HUES48 (cell line): ENCODE measurements at regions not wholly inside any gene's neighbourhood (a gene's known extent, or its start where the extent isn't known, plus 50 kb on each side); places are given as distances from the start of the nearest gene placed in this dataset.

Source experiments
- H3K27ac ChIP-seq: one replicate; pipeline ENCODE4 v1.7.0; 2013; ENCODE audit warnings: low read depth, low read length, inconsistent platforms
- H3K27me3 ChIP-seq: 2 replicates; pipeline ENCODE4 v1.6.1; 2013; ENCODE audit warnings: mild to moderate bottlenecking, low read length; ENCODE audit not compliant: control insufficient read depth, insufficient read depth
- H3K36me3 ChIP-seq: 2 replicates; pipeline ENCODE4 v1.6.1; 2013; ENCODE audit warnings: low read length; ENCODE audit not compliant: control insufficient read depth, insufficient read depth
- H3K4me1 ChIP-seq: 2 replicates; pipeline ENCODE4 v1.6.1; 2013; ENCODE audit warnings: mild to moderate bottlenecking, low read length; ENCODE audit not compliant: control insufficient read depth, insufficient read depth
- H3K4me3 ChIP-seq: 2 replicates; pipeline ENCODE4 v1.5.1; 2013; ENCODE audit warnings: mild to moderate bottlenecking, low read depth, low read length
- H3K9ac ChIP-seq: 2 replicates; pipeline ENCODE4 v1.6.1; 2013; ENCODE audit warnings: mild to moderate bottlenecking, low read depth, low read length, moderate library complexity
- H3K9me3 ChIP-seq: 2 replicates; pipeline ENCODE4 v1.6.1; 2013; ENCODE audit warnings: low read length; ENCODE audit not compliant: control insufficient read depth, insufficient read depth

- H3K27me3 ChIP-seq, result no peaks in the 10 kb centered on the region
- no peaks in the 10 kb centered on the region for H3K36me3 ChIP-seq
- no peak overlapping the region for H3K27ac ChIP-seq
- no peaks in the 10 kb centered on the region for H3K4me1 ChIP-seq
- no peaks in the 10 kb centered on the region for H3K9me3 ChIP-seq
- H3K4me3 ChIP-seq, result no peak overlapping the region
- H3K9ac ChIP-seq, result no peak overlapping the region
Measured at GRCh38 chr1:82894635-82895034, 1093.9 kb downstream of the ADGRL2 start.

GRCh38 chr1:82893712-82894470 is 1093.2 kb downstream of the ADGRL2 start:
- Histone ChIP-seq H3K4me1 (no peaks in the 10 kb centered on the region), H3K36me3 (no peaks in the 10 kb centered on the region), H3K9ac (no peak overlapping the region), H3K27ac (no peak overlapping the region), H3K9me3 (no peaks in the 10 kb centered on the region), H3K4me3 (no peak overlapping the region), H3K27me3 (no peaks in the 10 kb centered on the region)

DNA sequence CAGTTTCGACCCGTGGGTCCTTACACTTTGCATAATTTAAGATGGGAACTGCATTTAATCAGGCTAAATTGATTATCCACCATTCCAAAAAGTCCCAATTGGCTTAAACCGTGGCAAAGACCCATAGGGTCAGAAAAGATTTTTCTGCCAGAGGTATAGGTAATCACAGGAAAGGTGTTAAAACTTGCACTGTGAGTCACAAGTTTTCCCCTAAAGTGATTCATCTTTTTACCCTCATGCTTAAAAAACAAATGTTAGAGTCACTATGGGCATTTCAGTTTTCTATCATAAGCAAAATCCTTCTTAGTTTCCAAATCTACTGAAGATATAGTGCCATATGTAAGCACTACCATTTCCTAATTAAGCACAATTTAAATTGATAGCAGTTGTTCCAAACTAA is 1079.8 kb downstream of the ADGRL2 start:
- Histone ChIP-seq H3K9ac (no peak overlapping the region), H3K4me1 (no peaks in the 10 kb centered on the region), H3K27me3 (no peaks in the 10 kb centered on the region), H3K27ac (no peak overlapping the region), H3K4me3 (no peak overlapping the region), H3K36me3 (no peaks in the 10 kb centered on the region), H3K9me3 (no peaks in the 10 kb centered on the region)

DNA sequence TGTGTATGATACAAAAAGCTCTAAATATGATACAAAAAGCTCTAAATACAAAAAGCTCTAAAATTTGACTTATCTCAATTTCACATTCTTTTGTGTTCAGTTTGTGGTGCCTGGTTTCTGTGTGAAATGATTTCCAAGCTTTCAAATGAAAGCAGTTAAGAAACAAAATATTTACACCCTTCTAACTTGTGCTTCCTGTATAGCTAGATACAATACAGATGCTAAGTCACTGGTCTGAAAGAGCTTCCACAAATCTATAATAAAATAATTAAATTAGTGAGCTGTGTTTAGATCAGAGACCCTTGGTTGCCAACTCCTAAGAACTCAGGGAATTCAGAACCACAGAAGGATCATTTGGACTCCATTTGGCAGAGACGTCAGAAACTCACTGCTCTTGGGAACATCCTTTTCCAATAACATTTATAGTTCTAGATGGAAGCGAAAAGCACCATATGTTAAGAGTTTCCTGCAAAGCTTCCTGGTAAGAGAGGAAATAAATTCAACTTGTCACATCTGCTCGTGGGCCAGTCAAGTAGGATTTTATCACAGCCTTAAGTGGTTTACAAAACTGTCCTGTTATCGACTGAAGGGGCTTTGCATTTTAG is 1079.1 kb downstream of the ADGRL2 start:
- Histone ChIP-seq H3K36me3 (no peaks in the 10 kb centered on the region), H3K27me3 (no peaks in the 10 kb centered on the region), H3K9ac (no peak overlapping the region), H3K27ac (no peak overlapping the region), H3K9me3 (no peaks in the 10 kb centered on the region), H3K4me3 (no peak overlapping the region), H3K4me1 (no peaks in the 10 kb centered on the region)

DNA sequence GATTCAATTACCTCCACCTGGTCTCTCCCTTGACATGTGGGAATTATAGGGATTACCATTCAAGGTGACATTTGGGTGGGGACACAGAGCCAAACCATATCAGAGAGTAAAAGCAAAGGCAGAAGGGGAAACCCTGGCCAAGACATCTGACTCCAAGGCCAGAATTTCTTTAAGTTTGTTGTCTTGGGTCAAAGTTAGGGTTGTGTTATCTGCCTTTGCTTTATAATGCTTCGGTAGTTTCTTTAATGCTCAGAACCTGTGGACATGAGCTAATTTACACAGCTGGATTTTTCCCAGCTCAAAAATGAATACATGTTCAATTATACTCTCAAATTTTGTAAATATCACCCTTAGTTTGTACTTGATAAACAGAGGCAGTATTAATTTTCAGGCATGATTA is 1074.4 kb downstream of the ADGRL2 start:
- Histone ChIP-seq H3K27me3 (no peaks in the 10 kb centered on the region), H3K9me3 (no peaks in the 10 kb centered on the region), H3K4me3 (no peak overlapping the region), H3K36me3 (no peaks in the 10 kb centered on the region), H3K27ac (no peak overlapping the region), H3K9ac (no peak overlapping the region), H3K4me1 (no peaks in the 10 kb centered on the region)

- H3K36me3 ChIP-seq, result no peaks in the 10 kb centered on the region
Measured at GRCh38 chr1:82874041-82874440, 1073.3 kb downstream of the ADGRL2 start.

DNA sequence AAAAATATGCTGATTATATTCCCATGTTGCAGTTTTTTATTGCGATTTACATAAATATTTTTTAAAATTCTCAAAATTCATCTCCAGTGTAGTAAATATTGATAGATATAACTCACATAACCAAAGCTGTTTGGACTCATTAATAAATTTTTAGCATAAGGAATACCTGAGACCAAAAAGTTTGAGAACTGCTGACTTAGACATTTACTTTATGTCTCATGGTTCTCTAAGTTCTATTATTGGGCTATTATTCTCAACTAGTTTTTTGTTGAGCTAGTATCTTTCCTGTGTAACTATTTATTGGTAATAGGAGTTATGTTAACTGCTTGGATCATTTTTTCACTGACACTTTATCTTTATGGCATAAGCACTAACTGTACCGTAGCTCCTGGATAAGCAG is 1069.6 kb downstream of the ADGRL2 start:
- Histone ChIP-seq H3K4me1 (no peaks in the 10 kb centered on the region), H3K9me3 (no peaks in the 10 kb centered on the region), H3K27ac (no peak overlapping the region), H3K4me3 (no peak overlapping the region), H3K27me3 (no peaks in the 10 kb centered on the region), H3K9ac (no peak overlapping the region), H3K36me3 (no peaks in the 10 kb centered on the region)

More at GRCh38 chr1:82874041-82874440, 1073.3 kb downstream of the ADGRL2 start:
- no peak overlapping the region for H3K9ac ChIP-seq
- no peak overlapping the region for H3K27ac ChIP-seq
- H3K4me1 ChIP-seq, result no peaks in the 10 kb centered on the region
- H3K27me3 ChIP-seq, result no peaks in the 10 kb centered on the region
- no peaks in the 10 kb centered on the region for H3K9me3 ChIP-seq
- no peak overlapping the region for H3K4me3 ChIP-seq

DNA sequence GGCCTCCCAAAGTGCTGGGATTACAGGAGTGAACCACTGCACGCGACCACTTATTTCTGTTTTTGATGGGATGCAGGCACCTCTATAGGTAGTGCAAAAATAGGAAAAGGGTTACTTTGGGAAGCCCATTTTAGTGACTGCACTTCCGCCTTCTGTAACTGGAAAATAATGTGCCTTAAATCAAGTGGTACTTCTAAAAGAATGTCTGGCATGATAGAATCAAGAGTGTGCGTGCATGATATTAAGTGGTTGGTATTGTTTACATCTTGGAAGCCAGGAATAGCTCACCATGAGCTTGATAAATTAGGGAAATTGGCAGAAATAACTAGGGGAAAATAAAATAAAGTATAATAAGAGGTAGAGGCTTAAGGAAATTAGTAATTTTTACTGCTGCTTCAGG is 1067.0 kb downstream of the ADGRL2 start:
- Histone ChIP-seq H3K9ac (no peak overlapping the region), H3K27me3 (no peaks in the 10 kb centered on the region), H3K27ac (no peak overlapping the region), H3K4me1 (no peaks in the 10 kb centered on the region), H3K36me3 (no peaks in the 10 kb centered on the region), H3K4me3 (no peak overlapping the region), H3K9me3 (no peaks in the 10 kb centered on the region)

DNA sequence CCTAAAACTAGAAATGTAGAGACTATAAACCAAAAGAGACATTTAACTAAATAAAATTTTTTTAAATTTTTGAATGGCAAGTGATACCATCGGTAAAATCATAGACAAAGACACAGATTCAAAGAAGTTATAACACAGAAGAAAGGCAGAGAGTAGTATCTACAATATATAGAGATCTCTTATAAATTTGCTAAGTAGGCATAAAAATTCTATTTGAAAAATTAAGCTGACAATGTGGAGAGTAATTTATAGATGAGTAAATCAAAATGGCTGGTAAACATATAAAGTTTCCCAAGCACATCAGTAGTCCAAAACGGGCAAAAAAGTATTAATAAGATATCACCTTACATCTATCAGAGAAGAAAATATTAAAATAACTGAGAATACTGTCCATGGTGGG is 1061.0 kb downstream of the ADGRL2 start:
- no peaks in the 10 kb centered on the region for H3K36me3 ChIP-seq
- no peaks in the 10 kb centered on the region for H3K27me3 ChIP-seq
- H3K4me3 ChIP-seq, result no peak overlapping the region
- 0 out of 2 replicates have a peak, but pooled peaks cover 10% of the 10 kb centered on the region for H3K4me1 ChIP-seq
- no peak overlapping the region for H3K27ac ChIP-seq
- H3K9ac ChIP-seq, result no peak overlapping the region
- no peaks in the 10 kb centered on the region for H3K9me3 ChIP-seq

GRCh38 chr1:82858031-82858430 is 1057.3 kb downstream of the ADGRL2 start:
- Histone ChIP-seq H3K9ac (no peak overlapping the region), H3K36me3 (no peaks in the 10 kb centered on the region), H3K27ac (no peak overlapping the region), H3K27me3 (no peaks in the 10 kb centered on the region), H3K4me1 (0 out of 2 replicates have a peak, but pooled peaks cover 10% of the 10 kb centered on the region), H3K4me3 (no peak overlapping the region), H3K9me3 (no peaks in the 10 kb centered on the region)

DNA sequence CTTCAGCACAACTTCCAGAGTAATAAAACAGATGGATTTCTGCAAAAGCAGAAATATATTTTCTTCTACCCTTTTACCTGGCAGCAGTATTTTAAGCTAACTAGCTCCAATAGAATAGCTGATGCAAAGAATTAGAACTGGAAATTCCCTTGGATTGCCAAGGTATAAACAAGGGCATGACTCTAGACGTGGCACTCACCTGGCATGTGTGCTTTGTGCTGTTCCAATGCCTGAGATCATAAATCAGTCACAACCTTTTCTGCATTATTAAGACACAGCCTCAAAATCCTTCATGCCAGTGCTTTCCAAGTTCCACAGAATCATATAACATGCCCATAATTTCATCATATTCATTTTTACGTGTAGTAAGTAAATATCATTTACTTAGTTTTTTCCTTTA is 1048.7 kb downstream of the ADGRL2 start:
- H3K4me1 ChIP-seq, result peaks cover 57% of the 10 kb centered on the region
- no peak overlapping the region for H3K9ac ChIP-seq
- no peak overlapping the region for H3K4me3 ChIP-seq
- no peaks in the 10 kb centered on the region for H3K9me3 ChIP-seq
- no peak overlapping the region for H3K27ac ChIP-seq
- no peaks in the 10 kb centered on the region for H3K27me3 ChIP-seq
- H3K36me3 ChIP-seq, result no peaks in the 10 kb centered on the region
